ENCODE measurements at regions not wholly inside any gene's neighbourhood (a gene's known extent, or its start where the extent isn't known, plus 50 kb on each side); places are given as distances from the start of the nearest gene placed in this dataset.
"Not testable (repeated sequence)": the region's sequence is repeated elsewhere in the genome, so short reads cannot be mapped to it uniquely, and the experiment has no call there.

- not testable (repeated sequence) for FAIRE-seq; DNase-seq (ENCODE audit: low spot score)
Measured at GRCh38 chr2:111355022-111355817, 234.5 kb downstream of the BCL2L11 start.

GRCh38 chr2:111355823-111356511 is 235.3 kb downstream of the BCL2L11 start:
- DNase-seq (ENCODE audit: low spot score); FAIRE-seq: not testable (repeated sequence)

- peak; percentile 80 for FAIRE-seq
- not testable (repeated sequence) for DNase-seq (ENCODE audit: low spot score)
Measured at GRCh38 chr2:111356512-111357031, 235.9 kb downstream of the BCL2L11 start.

GRCh38 chr2:111365986-111366640 is 245.4 kb downstream of the BCL2L11 start:
- not testable (repeated sequence) for FAIRE-seq; DNase-seq (ENCODE audit: low spot score)

GRCh38 chr2:111366641-111367029 is 245.9 kb downstream of the BCL2L11 start:
- not testable (repeated sequence) for FAIRE-seq; DNase-seq (ENCODE audit: low spot score)

- not testable (repeated sequence) for FAIRE-seq; DNase-seq (ENCODE audit: low spot score)
Measured at GRCh38 chr2:111367080-111367479, 246.4 kb downstream of the BCL2L11 start.

- not testable (repeated sequence) for FAIRE-seq; DNase-seq (ENCODE audit: low spot score)
Measured at GRCh38 chr2:111367871-111368270, 247.2 kb downstream of the BCL2L11 start.

- not testable (repeated sequence) for DNase-seq (ENCODE audit: low spot score); FAIRE-seq
Measured at GRCh38 chr2:111368288-111368687, 247.6 kb downstream of the BCL2L11 start.

GRCh38 chr2:111373060-111373459 is 252.3 kb downstream of the BCL2L11 start:
- FAIRE-seq, result not testable (repeated sequence)

GRCh38 chr2:111373989-111374388 is 253.3 kb downstream of the BCL2L11 start:
- not testable (repeated sequence) for DNase-seq (ENCODE audit: low spot score); FAIRE-seq

More at GRCh38 chr2:111373060-111373459, 252.3 kb downstream of the BCL2L11 start:
- DNase-seq (ENCODE audit: low spot score), result not testable (repeated sequence)

- not testable (repeated sequence) for DNase-seq (ENCODE audit: low spot score); FAIRE-seq
Measured at GRCh38 chr2:111374734-111375133, 254.0 kb downstream of the BCL2L11 start.

- FAIRE-seq; DNase-seq (ENCODE audit: low spot score): not testable (repeated sequence)
Measured at GRCh38 chr2:111375320-111375883, 254.7 kb downstream of the BCL2L11 start.

GRCh38 chr2:111376272-111376970 is 255.7 kb downstream of the BCL2L11 start:
- not testable (repeated sequence) for FAIRE-seq; DNase-seq (ENCODE audit: low spot score)

GRCh38 chr2:111376971-111377352 is 256.2 kb downstream of the BCL2L11 start:
- not testable (repeated sequence) for DNase-seq (ENCODE audit: low spot score); FAIRE-seq

GRCh38 chr2:111377386-111377959 is 256.8 kb downstream of the BCL2L11 start:
- peak; percentile 74 for FAIRE-seq
- DNase-seq (ENCODE audit: low spot score), result not testable (repeated sequence)

GRCh38 chr2:111378348-111378747 is 257.6 kb downstream of the BCL2L11 start:
- not testable (repeated sequence) for FAIRE-seq; DNase-seq (ENCODE audit: low spot score)

GRCh38 chr2:111380733-111381439 is 260.2 kb downstream of the BCL2L11 start:
- not testable (repeated sequence) for DNase-seq (ENCODE audit: low spot score); FAIRE-seq

- DNase-seq (ENCODE audit: low spot score); FAIRE-seq: not testable (repeated sequence)
Measured at GRCh38 chr2:111381530-111382306, 261.0 kb downstream of the BCL2L11 start.
